AG04450 (cell line): ENCODE measurements at regions not wholly inside any gene's neighbourhood (a gene's known extent, or its start where the extent isn't known, plus 50 kb on each side); places are given as distances from the start of the nearest gene placed in this dataset.

Source experiments
- CTCF ChIA-PET: fragments of 300-600, 350-600 bp; formaldehyde crosslinking; extraction: SDS; loops from one replicate; lab custom pipeline; 2022; ENCODE audit warnings: antibody characterized with exemption, inconsistent platforms; lab: Charles Lee
- POLR2A ChIA-PET: fragments of 350-600 bp; formaldehyde crosslinking; extraction: SDS; loops from one replicate; lab custom pipeline; 2021; ENCODE audit warnings: antibody characterized with exemption, inconsistent platforms; lab: Yijun Ruan, JAX
- DNase-seq: peaks from one replicate; pipeline ENCODE4 v3.0.0-alpha.2; 2011; ENCODE audit warnings: low read depth, low spot score
- H3K27ac ChIP-seq: one replicate; pipeline ENCODE4 v1.5.1; 2012; ENCODE audit warnings: low read depth, low read length, control low read depth
- H3K27me3 ChIP-seq: one replicate; pipeline ENCODE4 v1.6.0; 2012; ENCODE audit warnings: low read length; ENCODE audit not compliant: control insufficient read depth, insufficient read depth
- H3K4me3 ChIP-seq: 2 replicates; pipeline ENCODE4 v1.5.1; 2011; ENCODE audit warnings: mild to moderate bottlenecking, low read depth, low read length, control low read depth
- H3K9me3 ChIP-seq: 2 replicates; pipeline ENCODE4 v1.5.1; 2012; ENCODE audit warnings: low read length; ENCODE audit not compliant: control insufficient read depth, insufficient read depth
- TF ChIP-seq, protein P1 (sequence below): IDR thresholded peaks from 2 replicates; pipeline ENCODE4 v1.5.1; 2011; ENCODE audit warnings: low read depth, low read length, control low read depth, inconsistent platforms

DNA sequence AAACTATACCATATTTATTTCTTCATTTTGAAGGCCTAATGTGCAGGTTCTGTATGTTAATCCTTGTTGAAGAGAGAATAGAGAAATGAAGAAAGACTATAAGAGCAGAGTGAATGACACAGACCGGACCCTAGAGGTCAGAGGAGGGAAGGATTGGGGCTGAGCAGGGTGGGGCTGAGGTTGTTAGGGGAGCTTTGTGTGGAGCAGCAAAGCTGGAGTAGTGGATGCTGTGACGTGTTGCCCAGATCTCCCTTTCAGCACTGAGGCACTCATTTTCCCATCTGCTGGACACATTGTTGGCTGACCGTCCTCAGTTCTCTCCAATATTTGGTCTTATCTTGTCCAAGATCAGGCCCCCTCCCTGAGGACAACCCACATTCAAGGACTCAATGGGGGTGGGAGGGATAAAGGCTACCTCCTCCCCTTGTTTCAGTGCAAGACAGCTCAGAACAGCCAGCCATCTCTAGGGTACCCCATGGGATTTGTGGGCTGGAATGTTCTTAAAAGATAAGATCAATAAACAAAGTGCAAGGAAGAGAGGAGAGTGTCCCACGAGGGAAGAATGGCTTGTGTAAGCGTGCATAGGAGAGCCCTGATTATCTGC lies 143.6 kb downstream of the TDRD15 start:
- H3K9me3 ChIP-seq: no peaks in the 10 kb centered on the region; the same call in 1 of the 2 replicates
- ChIA-PET POLR2A (no interaction called here), CTCF (no interaction called here)
- no peak for DNase-seq
- no peak overlapping the region for H3K27ac ChIP-seq
- no peak overlapping the region for H3K4me3 ChIP-seq
- no peaks in the 10 kb centered on the region for H3K27me3 ChIP-seq
- TF ChIP-seq, protein P1, sequence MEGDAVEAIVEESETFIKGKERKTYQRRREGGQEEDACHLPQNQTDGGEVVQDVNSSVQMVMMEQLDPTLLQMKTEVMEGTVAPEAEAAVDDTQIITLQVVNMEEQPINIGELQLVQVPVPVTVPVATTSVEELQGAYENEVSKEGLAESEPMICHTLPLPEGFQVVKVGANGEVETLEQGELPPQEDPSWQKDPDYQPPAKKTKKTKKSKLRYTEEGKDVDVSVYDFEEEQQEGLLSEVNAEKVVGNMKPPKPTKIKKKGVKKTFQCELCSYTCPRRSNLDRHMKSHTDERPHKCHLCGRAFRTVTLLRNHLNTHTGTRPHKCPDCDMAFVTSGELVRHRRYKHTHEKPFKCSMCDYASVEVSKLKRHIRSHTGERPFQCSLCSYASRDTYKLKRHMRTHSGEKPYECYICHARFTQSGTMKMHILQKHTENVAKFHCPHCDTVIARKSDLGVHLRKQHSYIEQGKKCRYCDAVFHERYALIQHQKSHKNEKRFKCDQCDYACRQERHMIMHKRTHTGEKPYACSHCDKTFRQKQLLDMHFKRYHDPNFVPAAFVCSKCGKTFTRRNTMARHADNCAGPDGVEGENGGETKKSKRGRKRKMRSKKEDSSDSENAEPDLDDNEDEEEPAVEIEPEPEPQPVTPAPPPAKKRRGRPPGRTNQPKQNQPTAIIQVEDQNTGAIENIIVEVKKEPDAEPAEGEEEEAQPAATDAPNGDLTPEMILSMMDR: no peak

DNA sequence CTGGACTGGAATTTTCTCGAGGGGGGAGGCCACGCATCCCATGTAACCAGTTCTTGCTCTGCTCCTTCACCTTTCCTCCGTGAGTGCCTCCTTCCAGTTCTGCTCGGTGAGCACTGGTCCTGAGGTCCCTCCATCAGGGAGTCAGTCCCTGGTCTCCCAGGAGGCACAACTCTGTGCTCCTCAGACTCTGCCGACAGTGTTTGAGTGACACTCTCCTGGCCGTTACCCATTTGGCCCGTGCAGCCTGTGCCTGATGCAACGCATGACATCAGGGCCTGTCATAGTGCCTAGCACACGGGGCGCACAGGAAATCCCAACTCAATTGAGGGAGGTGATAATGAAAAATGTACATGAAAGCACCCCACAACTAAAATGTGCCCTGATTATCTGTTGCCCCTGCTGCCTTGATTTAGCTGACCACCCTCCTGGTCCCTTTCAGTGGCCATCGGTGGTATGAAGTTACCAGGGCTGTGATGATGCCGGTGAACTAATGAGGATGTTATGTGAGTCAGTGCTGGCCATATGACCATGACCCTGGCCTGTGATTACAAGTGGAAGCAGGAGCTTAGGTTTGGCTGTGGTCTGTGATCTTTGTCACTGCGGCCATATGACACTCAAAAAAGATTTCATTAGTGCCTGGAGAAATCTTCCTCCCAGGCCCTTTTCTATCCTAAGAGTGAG lies 144.6 kb downstream of the TDRD15 start:
- no peak overlapping the region for H3K4me3 ChIP-seq
- no peak overlapping the region for H3K27ac ChIP-seq
- H3K9me3 ChIP-seq: peaks cover 3% of the 10 kb centered on the region; the same call in 1 of the 2 replicates
- CTCF ChIA-PET: no interaction called here
- POLR2A ChIA-PET: no interaction called here
- no peak for DNase-seq
- TF ChIP-seq, protein P1: no peak
- H3K27me3 ChIP-seq: no peaks in the 10 kb centered on the region

DNA sequence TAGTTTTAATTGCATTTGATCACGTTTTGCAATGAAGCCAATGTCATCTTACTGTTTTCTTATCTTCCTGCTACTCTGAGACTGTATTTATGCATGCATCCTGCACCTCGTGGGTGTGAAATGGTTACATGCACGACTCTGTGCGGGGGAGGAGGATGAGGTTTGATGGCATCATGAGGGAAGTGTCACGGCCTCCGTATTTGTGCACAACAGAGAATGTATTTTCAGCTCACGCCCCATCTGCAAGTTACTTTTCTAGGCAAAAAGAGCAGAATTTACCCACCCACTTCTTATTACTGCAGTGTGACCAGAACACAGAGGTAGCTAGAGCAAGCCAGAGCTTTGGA lies 145.1 kb downstream of the TDRD15 start:
- TF ChIP-seq, protein P1: no peak
- CTCF ChIA-PET: no interaction called here
- Histone ChIP-seq H3K27ac (no peak overlapping the region), H3K27me3 (no peaks in the 10 kb centered on the region), H3K9me3 (peaks cover 3% of the 10 kb centered on the region; the same call in 1 of the 2 replicates), H3K4me3 (no peak overlapping the region)
- no peak for DNase-seq
- POLR2A ChIA-PET: no interaction called here

DNA sequence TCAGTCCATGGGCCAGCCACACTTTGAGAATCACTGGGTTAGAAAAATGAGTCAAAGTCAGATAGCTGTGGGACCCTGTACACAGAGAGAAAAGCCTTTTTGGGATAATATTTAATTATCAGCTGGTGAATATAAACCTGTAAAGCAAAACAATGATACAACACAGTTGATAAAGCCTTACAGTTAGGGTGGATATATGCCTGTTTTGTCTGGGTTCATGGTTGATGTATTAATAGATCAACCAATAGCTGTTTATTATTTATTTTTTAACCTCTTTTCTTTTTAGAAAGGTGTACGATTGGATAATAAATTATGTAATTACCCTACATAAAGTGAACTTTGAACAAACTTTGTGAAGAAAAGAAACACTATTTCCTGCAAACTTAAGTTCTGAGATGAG lies 145.6 kb downstream of the TDRD15 start:
- ChIA-PET CTCF (no interaction called here), POLR2A (no interaction called here)
- no peak for DNase-seq

DNA sequence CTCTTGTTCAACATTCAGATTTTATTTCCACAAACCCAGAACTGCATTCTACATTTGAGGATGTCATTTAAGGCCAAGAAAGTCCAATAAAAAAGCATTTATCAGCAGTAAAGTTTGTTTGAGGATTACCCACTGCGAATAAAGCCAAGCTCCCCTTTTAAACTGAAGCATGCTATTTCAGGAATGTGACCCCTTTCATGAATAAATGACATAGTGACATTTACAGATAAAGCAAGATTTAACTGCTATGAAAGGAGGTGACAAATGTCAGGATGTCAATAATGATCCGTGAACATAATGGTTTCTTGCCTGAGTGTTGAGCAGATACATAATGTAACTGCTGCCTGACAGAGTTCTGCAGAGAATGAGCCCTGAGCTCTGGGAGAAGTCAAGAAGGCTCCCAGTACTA lies 146.3 kb downstream of the TDRD15 start:
- DNase-seq: no peak
- CTCF ChIA-PET: no interaction called here
- POLR2A ChIA-PET: no interaction called here
- Histone ChIP-seq H3K27ac (no peak overlapping the region), H3K9me3 (peaks cover 3% of the 10 kb centered on the region; the same call in 1 of the 2 replicates), H3K4me3 (no peak overlapping the region), H3K27me3 (no peaks in the 10 kb centered on the region)
- TF ChIP-seq, protein P1: no peak

More for the DNA sequence above, 145.6 kb downstream of the TDRD15 start:
- Histone ChIP-seq H3K4me3 (no peak overlapping the region), H3K27me3 (no peaks in the 10 kb centered on the region), H3K9me3 (peaks cover 3% of the 10 kb centered on the region; the same call in 1 of the 2 replicates), H3K27ac (no peak overlapping the region)
- TF ChIP-seq, protein P1: no peak
